Inflammatory macrophage treated with lipopolysaccharide for 1 hour (primary cell): ENCODE measurements at regions not wholly inside any gene's neighbourhood (a gene's known extent, or its start where the extent isn't known, plus 50 kb on each side); places are given as distances from the start of the nearest gene placed in this dataset.
"Not testable (repeated sequence)": the region's sequence is repeated elsewhere in the genome, so short reads cannot be mapped to it uniquely, and the experiment has no call there.

Experiments used
- DNase-seq, 2 donors: peaks; one replicate each; pipeline ENCODE4 v3.0.0-alpha.2; 2020 to 2022

DNA sequence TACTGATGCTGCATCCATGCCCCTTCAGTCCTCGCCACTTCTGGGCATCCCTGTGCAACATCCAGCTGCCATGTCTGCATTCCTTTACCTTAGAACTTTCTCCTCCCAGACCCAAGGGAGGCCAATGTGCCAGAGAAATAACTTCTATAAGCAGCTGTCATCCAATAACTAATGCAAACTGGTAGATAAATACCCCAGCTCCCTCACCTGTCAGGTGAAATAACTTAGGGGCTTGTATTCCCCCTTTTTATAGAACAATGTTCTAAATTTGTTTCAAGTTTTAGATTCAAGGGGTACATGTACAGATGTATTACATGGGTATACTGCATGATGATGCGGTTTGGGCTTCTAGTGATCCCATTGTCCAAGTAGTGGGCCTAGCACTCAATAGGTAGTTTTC lies 880.1 kb downstream of the UQCRFS1 start:
- DNase-seq: no peak

DNA sequence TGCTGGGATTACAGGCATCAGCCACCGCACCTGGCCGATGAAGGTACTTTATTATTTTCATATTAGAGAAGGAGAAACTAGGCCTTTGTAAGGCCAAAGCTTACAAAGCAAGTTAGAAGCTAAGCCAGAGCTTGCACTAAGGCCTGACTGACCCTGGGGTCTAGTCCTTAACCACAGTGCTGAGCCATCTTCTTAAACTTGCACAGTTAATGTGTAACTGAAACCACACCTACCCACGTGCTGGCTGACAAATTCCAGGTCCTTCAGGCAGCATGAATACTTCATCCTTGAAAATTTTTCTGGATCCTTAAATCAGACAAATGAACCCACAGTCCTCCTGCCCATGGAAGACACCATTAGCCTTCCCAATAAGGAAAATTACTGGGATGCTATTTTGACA lies 880.6 kb downstream of the UQCRFS1 start:
- DNase-seq: no peak

- no peak for DNase-seq
Observed at GRCh38 chr19:28331596-28331995, 881.4 kb downstream of the UQCRFS1 start.

DNA sequence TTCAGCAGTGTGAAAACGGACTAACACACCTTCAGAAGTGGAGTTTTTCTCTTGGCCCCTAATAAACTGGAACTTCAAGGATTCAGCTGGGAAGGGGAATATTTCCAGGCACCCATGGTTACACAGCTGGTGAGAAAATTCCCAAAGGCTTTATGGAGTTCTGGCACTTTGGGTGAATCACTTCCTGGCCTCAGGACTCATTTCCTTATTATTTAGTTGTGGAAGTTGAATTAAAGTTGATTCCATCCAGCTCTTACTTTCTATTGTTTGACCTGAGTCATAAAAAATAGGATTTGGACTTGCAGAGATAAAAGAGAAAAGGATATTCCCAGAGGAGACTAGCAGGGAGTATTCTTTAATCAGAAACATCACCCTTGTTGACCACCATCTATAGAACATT lies 882.1 kb downstream of the UQCRFS1 start:
- DNase-seq: no peak

DNA sequence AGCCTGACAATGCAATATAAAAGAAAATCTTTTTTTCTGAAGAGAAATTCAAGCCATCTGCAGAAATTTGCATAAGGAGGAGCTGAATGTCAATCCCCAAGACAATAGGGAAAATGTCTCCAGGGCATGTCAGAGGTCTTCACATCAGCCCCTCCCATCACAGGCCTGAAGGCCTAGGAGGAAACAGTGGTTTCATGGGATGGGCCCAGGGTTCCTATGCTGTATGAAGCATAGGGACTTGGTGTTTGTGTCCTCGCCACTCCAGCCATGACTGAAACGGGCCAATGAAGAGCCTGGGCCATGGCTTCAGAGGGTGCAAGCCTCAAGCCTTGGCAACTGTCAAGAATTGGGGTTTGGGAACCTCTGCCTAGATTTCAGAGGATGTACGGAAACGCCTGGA lies 883.5 kb downstream of the UQCRFS1 start:
- no peak for DNase-seq

GRCh38 chr19:28327905-28328304 lies 885.0 kb downstream of the UQCRFS1 start:
- no peak for DNase-seq

- no peak for DNase-seq
Observed at GRCh38 chr19:28326746-28327145, 886.2 kb downstream of the UQCRFS1 start.

GRCh38 chr19:28324275-28325060 lies 888.5 kb downstream of the UQCRFS1 start:
- DNase-seq: no peak

- DNase-seq: no peak
Observed at GRCh38 chr19:28322945-28323344, 890.0 kb downstream of the UQCRFS1 start.

GRCh38 chr19:28322491-28322890 lies 890.5 kb downstream of the UQCRFS1 start:
- no peak for DNase-seq

GRCh38 chr19:28319918-28320317 lies 893.0 kb downstream of the UQCRFS1 start:
- no peak for DNase-seq

- DNase-seq: no peak
Observed at GRCh38 chr19:28319227-28319626, 893.7 kb downstream of the UQCRFS1 start.

- no peak for DNase-seq
Observed at GRCh38 chr19:28318469-28319179, 894.3 kb downstream of the UQCRFS1 start.

DNA sequence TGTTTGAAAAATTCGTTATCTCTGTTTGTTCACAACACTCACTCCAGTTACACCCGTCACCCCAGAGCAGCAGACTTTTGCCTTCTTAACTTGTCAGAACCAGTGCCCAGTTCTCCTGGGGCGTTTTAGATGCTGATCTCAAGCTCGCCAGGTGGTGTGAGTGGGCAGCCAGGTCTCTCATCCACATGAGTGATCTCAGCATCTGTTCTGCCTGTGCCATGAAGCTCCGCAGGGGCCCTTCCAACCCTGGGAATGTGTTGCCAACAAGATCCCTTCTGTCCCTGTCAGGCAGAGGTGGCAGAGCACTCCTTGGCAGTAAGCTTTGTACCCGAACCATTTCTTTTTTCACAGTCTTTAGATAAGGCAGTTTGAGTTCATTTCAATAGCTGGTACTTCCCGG lies 896.5 kb downstream of the UQCRFS1 start:
- DNase-seq: no peak

GRCh38 chr19:28314756-28315155 lies 898.2 kb downstream of the UQCRFS1 start:
- DNase-seq: no peak

DNA sequence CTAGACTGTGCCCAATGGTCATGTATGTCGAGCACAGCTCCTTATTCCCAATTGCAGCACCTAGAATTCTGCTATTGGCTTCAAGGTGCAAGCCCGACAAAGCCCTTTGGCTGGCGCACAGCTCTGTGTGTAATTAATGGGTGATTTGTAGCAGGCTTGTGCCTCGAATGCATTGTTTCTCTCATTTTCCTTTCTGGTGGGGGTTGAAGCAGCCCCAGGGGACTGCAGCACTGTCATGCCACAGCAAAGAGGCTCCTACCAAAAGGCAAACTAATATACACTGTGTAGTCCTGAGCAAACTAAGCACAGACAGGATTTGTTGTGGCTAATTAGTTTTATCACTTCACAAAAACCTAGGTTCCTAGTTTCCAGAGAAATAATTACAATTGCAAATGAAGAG lies 898.7 kb downstream of the UQCRFS1 start:
- no peak for DNase-seq

- DNase-seq: no peak
Observed at GRCh38 chr19:28313633-28314032, 899.3 kb downstream of the UQCRFS1 start.

DNA sequence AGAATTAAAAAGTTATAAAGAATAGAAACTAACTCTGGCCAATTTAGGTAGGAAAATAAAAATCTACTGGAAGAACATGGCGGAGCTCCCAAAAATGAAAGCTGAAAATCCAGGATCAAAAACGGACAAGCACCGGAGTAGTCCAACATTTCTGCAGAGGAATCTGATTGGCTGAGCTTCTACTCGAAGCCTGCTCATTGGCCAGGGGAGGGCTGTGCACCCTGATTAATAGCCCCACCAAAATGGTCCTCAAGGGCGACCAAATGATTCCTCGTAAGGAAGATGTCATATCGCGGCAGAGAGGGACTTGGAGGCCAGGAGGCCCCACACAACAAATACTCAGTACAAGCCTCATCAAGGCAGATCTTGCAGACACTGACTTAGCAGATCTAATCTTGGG lies 900.7 kb downstream of the UQCRFS1 start:
- DNase-seq: no peak

DNA sequence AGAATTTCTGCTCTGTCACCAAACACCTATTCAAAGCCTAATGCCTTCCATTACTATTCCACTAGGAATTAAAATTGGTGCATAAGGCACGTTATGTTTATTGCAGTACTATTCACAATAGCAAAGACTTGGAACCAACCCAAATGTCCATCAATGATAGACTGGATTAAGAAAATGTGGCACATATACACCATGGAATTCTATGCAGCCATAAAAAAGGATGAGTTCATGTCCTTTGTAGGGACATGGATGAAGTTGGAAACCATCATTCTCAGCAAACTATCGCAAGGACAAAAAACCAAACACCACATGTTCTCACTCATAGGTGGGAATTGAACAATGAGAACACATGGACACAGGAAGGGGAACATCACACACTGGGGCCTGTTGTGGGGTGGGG lies 902.1 kb downstream of the UQCRFS1 start:
- DNase-seq: not testable (repeated sequence)

DNA sequence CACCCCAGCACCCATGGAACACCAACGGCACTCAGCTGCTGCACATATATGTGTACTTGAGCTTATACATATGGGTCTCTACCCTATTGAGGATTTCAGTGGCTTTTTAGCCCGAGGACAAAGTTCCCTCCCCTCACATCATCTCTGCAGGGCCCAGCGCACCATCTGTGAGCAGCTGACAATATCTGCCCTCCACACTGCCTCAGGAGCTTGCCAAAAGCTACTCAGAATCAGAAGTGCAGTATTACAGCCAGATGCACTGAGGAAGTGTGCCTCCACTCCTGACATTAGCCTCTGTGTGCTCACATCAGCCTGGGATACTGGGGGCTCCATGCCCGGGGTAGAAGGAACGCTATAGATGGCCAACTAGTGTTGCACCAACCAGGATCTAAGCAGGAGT lies 903.9 kb downstream of the UQCRFS1 start:
- DNase-seq: no peak

- DNase-seq: no peak
Observed at GRCh38 chr19:28307963-28308362, 905.0 kb downstream of the UQCRFS1 start.

GRCh38 chr19:28307487-28307886 lies 905.5 kb downstream of the UQCRFS1 start:
- DNase-seq: no peak

DNA sequence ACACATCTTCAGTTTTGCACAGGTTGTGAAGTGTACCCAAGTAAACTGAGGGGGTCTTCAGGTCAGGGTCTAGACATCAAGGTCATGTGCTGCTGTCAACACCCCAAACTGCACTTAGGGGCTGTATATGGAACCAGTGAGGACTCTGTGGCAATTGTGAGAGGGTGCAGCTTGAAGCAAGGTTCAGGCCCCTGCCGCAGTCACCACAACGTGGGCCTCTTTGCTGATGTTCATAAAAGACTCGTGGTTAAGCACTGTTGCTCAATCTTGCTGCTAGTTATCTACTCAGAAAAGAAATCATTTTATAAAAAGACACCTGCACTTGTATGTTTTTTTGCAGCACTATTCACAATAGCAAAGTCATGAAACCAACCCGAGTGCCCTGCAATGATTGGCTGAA lies 907.4 kb downstream of the UQCRFS1 start:
- no peak for DNase-seq

DNA sequence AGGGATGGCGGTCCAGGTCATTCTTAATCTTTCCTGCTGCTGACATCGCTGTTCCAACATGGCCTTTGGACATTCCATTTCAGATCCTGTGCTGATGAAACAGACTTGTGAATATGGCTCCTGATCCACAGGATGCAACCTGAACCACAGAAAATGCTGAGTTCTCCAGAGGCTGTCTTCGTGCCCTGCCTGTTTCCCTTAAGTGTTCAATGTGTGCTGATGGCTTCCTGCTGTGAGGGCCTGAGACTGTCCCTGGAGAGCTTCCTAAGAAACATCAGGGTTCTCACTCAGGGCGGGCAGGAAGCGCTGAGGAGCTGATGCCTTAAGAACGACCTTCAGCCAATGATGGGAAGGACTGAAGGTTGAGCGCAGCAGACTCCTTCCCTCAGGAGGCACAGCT lies 909.4 kb downstream of the UQCRFS1 start:
- DNase-seq: no peak

DNA sequence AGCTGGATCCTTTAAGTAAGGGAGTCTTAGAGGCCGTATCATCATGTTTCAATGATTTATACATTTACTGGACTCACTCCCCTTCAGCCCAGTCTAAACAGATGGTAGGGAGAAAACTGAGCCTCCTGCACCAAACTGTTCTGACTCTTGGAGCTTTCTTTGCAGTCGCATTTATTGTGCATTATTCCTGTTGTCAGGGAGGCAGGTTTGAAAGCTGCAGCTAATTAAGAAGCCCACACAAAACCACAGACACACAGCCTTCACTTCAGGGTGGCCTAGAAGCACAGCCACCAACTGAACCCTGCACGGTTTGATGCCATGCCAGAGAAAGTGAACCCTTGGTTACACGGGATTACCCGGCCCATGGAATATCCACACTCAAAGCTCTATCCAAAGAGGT lies 911.0 kb downstream of the UQCRFS1 start:
- DNase-seq: no peak
